WTC11 (cell line): ENCODE measurements at regions not wholly inside any gene's neighbourhood (a gene's known extent, or its start where the extent isn't known, plus 50 kb on each side); places are given as distances from the start of the nearest gene placed in this dataset.

Experiments used
- ATAC-seq: fragments of 200-7000 bp; cut with Tn5 transposase; 2 replicates; pipeline ENCODE4 v1.10.0; 2021; ENCODE audit warnings: mild to moderate bottlenecking, moderate library complexity
- CTCF ChIA-PET: fragments of 300-600 bp; sonication (Branson Sonifier 250); formaldehyde crosslinking; loops from one replicate; lab custom pipeline; 2021; ENCODE audit warnings: antibody characterized with exemption; lab: Charles Lee
- POLR2A ChIA-PET: fragments of 350-600 bp; sonication (Branson Sonifier 250); formaldehyde crosslinking; loops from one replicate; lab custom pipeline; 2021; ENCODE audit warnings: antibody characterized with exemption; lab: Charles Lee
- DNase-seq: peaks from one replicate; pipeline ENCODE4 v3.0.0; 2021; ENCODE audit warnings: low spot score
- H3K27ac Mint-ChIP-seq: 2 replicates; pipeline ENCODE4 v1.8.0; 2021; ENCODE audit warnings: mixed read lengths
- H3K27me3 Mint-ChIP-seq: 2 replicates; pipeline ENCODE4 v1.8.0; 2021; ENCODE audit warnings: low read depth, mild to moderate bottlenecking, moderate library complexity, mixed read lengths
- H3K36me3 Mint-ChIP-seq: 2 replicates; pipeline ENCODE4 v1.8.0; 2021; ENCODE audit warnings: mixed read lengths
- H3K4me1 Mint-ChIP-seq: 2 replicates; pipeline ENCODE4 v1.8.0; 2022; ENCODE audit warnings: mixed read lengths
- H3K4me3 Mint-ChIP-seq: 2 replicates; pipeline ENCODE4 v1.8.0; 2021; ENCODE audit warnings: mild to moderate bottlenecking, moderate library complexity, mixed read lengths
- H3K9me3 Mint-ChIP-seq: 2 replicates; pipeline ENCODE4 v1.8.0; 2021; ENCODE audit warnings: mixed read lengths
- AFF4 ChIP-seq: sonication (generic); formaldehyde crosslinking; IDR thresholded peaks from 2 replicates; pipeline ENCODE4 v1.8.1; 2023; ENCODE audit warnings: mild to moderate bottlenecking, missing genetic modification reagents, borderline replicate concordance
- ATF6 ChIP-seq: sonication (generic); formaldehyde crosslinking; IDR thresholded peaks from 2 replicates; pipeline ENCODE4 v1.8.1; 2023; ENCODE audit warnings: mild to moderate bottlenecking, missing genetic modification reagents
- CBFB ChIP-seq: sonication (generic); formaldehyde crosslinking; IDR thresholded peaks from 2 replicates; pipeline ENCODE4 v1.8.1; 2022; ENCODE audit warnings: mild to moderate bottlenecking, low read depth, missing genetic modification reagents
- ETV6 ChIP-seq: sonication (generic); formaldehyde crosslinking; IDR thresholded peaks from 2 replicates; pipeline ENCODE4 v1.8.1; 2022; ENCODE audit warnings: mild to moderate bottlenecking, missing genetic modification reagents
- FOXK1 ChIP-seq: sonication (generic); formaldehyde crosslinking; IDR thresholded peaks from 2 replicates; pipeline ENCODE4 v1.8.0; 2022; ENCODE audit warnings: mild to moderate bottlenecking, moderate library complexity, missing genetic modification reagents
- GABPB1 ChIP-seq: sonication (generic); formaldehyde crosslinking; IDR thresholded peaks from 2 replicates; pipeline ENCODE4 v1.8.1; 2023; ENCODE audit warnings: mild to moderate bottlenecking, missing genetic modification reagents
- GRHL2 ChIP-seq: fragments of 250-450 bp; sonication (Bioruptor Pico); IDR thresholded peaks from 2 replicates; pipeline ENCODE4 v1.8.0; 2022; ENCODE audit warnings: mild to moderate bottlenecking, moderate library complexity; ENCODE audit not compliant: insufficient replicate concordance, severe bottlenecking
- GTF2I ChIP-seq: fragments of 250-450 bp; sonication (Bioruptor Pico); conservative IDR thresholded peaks from 2 replicates; pipeline ENCODE4 v1.4.0; 2021; ENCODE audit warnings: mild to moderate bottlenecking
- HMGXB4 ChIP-seq: sonication (generic); formaldehyde crosslinking; IDR thresholded peaks from 2 replicates; pipeline ENCODE4 v1.8.1; 2023; ENCODE audit warnings: mild to moderate bottlenecking, moderate library complexity, missing genetic modification reagents
- JUN ChIP-seq: sonication (generic); formaldehyde crosslinking; IDR thresholded peaks from 2 replicates; pipeline ENCODE4 v1.8.0; 2023; ENCODE audit warnings: mild to moderate bottlenecking, missing genetic modification reagents
- MAX ChIP-seq: sonication (generic); formaldehyde crosslinking; IDR thresholded peaks from 2 replicates; pipeline ENCODE4 v1.8.0; 2022; ENCODE audit warnings: mild to moderate bottlenecking, missing genetic modification reagents
- NFE2L1 ChIP-seq: sonication (generic); formaldehyde crosslinking; IDR thresholded peaks from 2 replicates; pipeline ENCODE4 v1.8.1; 2023; ENCODE audit warnings: missing genetic modification reagents
- ZNF121 ChIP-seq: sonication (generic); formaldehyde crosslinking; IDR thresholded peaks from 2 replicates; pipeline ENCODE4 v1.8.0; 2023; ENCODE audit warnings: missing genetic modification reagents
- ZNF138 ChIP-seq: sonication (generic); formaldehyde crosslinking; conservative IDR thresholded peaks from 2 replicates; pipeline ENCODE4 v1.8.1; 2022; ENCODE audit warnings: mild to moderate bottlenecking, moderate library complexity, missing genetic modification reagents
- ZNF512 ChIP-seq: sonication (generic); formaldehyde crosslinking; IDR thresholded peaks from 2 replicates; pipeline ENCODE4 v1.8.1; 2022; ENCODE audit warnings: missing genetic modification reagents, borderline replicate concordance

- TF ChIP-seq HMGXB4 (CRISPR knock-in tag) (no peak), AFF4 (no peak), CBFB (CRISPR knock-in tag) (no peak), ATF6 (CRISPR knock-in tag) (no peak), ETV6 (no peak), GABPB1 (CRISPR knock-in tag) (no peak), ZNF512 (no peak), ZNF138 (CRISPR knock-in tag) (no peak), ZNF121 (no peak)
Observed at GRCh38 chr13:50721672-50721992, 121.9 kb downstream of the DLEU7 start (continued).

- ATAC-seq (no peak), DNase-seq (no peak)
- Mint-ChIP-seq H3K4me1 (no peaks in the 10 kb centered on the region), H3K9me3 (no peaks in the 10 kb centered on the region), H3K4me3 (no peak overlapping the region), H3K27ac (no peak overlapping the region), H3K36me3 (no peaks in the 10 kb centered on the region), H3K27me3 (no peaks in the 10 kb centered on the region)
- CTCF ChIA-PET, result no interaction called here
- POLR2A ChIA-PET, result no interaction called here
- no peak for TF ChIP-seq GTF2I (CRISPR knock-in tag)
- TF ChIP-seq MAX (CRISPR knock-in tag), result no peak
- no peak for TF ChIP-seq JUN (CRISPR knock-in tag)
- TF ChIP-seq NFE2L1 (CRISPR knock-in tag), result no peak
Observed at GRCh38 chr13:50722440-50723125, 120.9 kb downstream of the DLEU7 start.

GRCh38 chr13:50724438-50724837, 119.1 kb downstream of the DLEU7 start:
- Mint-ChIP-seq H3K36me3 (no peaks in the 10 kb centered on the region), H3K27ac (no peak overlapping the region), H3K9me3 (peaks cover 5% of the 10 kb centered on the region), H3K27me3 (no peaks in the 10 kb centered on the region; the same call in 1 of the 2 replicates), H3K4me3 (no peak overlapping the region), H3K4me1 (no peaks in the 10 kb centered on the region)
- ATAC-seq (no peak), DNase-seq (no peak)
- CTCF ChIA-PET, result interaction anchor here (1.2 kb wide), 1 partner anchor 72 kb away, joined by 3 read pairs; no protein-coding TSS in a partner anchor
- TF ChIP-seq FOXK1 (CRISPR knock-in tag) (no peak), GRHL2 (CRISPR knock-in tag) (no peak), CBFB (CRISPR knock-in tag) (no peak), ATF6 (CRISPR knock-in tag) (no peak)
- POLR2A ChIA-PET, result no interaction called here
